Activated T-cell treated with anti-CD3 and anti-CD28 coated beads for 48 hours (primary cell): ENCODE measurements at regions not wholly inside any gene's neighbourhood (a gene's known extent, or its start where the extent isn't known, plus 50 kb on each side); places are given as distances from the start of the nearest gene placed in this dataset.
"Not testable (repeated sequence)": the region's sequence is repeated elsewhere in the genome, so short reads cannot be mapped to it uniquely, and the experiment has no call there.

Experiments used
- DNase-seq: peaks from one replicate; pipeline ENCODE4 v3.0.0-alpha.2; 2020; ENCODE audit warnings: low read depth

- no peak for DNase-seq
Measured at GRCh38 chr14:106201376-106201775, 675.0 kb downstream of the TMEM121 start.

- DNase-seq: no peak
Measured at GRCh38 chr14:106203438-106203837, 677.1 kb downstream of the TMEM121 start.

GRCh38 chr14:106204063-106204462 is 677.7 kb downstream of the TMEM121 start:
- DNase-seq: no peak

- no peak for DNase-seq
Measured at GRCh38 chr14:106207316-106207715, 680.9 kb downstream of the TMEM121 start.

GRCh38 chr14:106208794-106209193 is 682.4 kb downstream of the TMEM121 start:
- no peak for DNase-seq

GRCh38 chr14:106209755-106210154 is 683.4 kb downstream of the TMEM121 start:
- DNase-seq: no peak

- peak; percentile 21 for DNase-seq
Measured at GRCh38 chr14:106210650-106211049, 684.3 kb downstream of the TMEM121 start.

GRCh38 chr14:106211334-106211900 is 685.0 kb downstream of the TMEM121 start:
- no peak for DNase-seq

- DNase-seq: no peak
Measured at GRCh38 chr14:106215229-106215628, 688.8 kb downstream of the TMEM121 start.

GRCh38 chr14:106216679-106217078 is 690.3 kb downstream of the TMEM121 start:
- no peak for DNase-seq

GRCh38 chr14:106218174-106218573 is 691.8 kb downstream of the TMEM121 start:
- no peak for DNase-seq

- DNase-seq: no peak
Measured at GRCh38 chr14:106222311-106222710, 695.9 kb downstream of the TMEM121 start.

GRCh38 chr14:106222731-106223130 is 696.3 kb downstream of the TMEM121 start:
- DNase-seq: no peak

- no peak for DNase-seq
Measured at GRCh38 chr14:106227793-106228192, 701.4 kb downstream of the TMEM121 start.

- no peak for DNase-seq
Measured at GRCh38 chr14:106228541-106229158, 702.3 kb downstream of the TMEM121 start.

GRCh38 chr14:106230071-106230470 is 703.7 kb downstream of the TMEM121 start:
- no peak for DNase-seq

- not testable (repeated sequence) for DNase-seq
Measured at GRCh38 chr14:106233191-106233590, 706.8 kb downstream of the TMEM121 start.

GRCh38 chr14:106234525-106235254 is 708.3 kb downstream of the TMEM121 start:
- not testable (repeated sequence) for DNase-seq

- no peak for DNase-seq
Measured at GRCh38 chr14:106235356-106236159, 709.2 kb downstream of the TMEM121 start.

GRCh38 chr14:106248321-106249192 is 722.2 kb downstream of the TMEM121 start:
- DNase-seq: no peak

- DNase-seq: not testable (repeated sequence)
Measured at GRCh38 chr14:106253995-106254394, 727.6 kb downstream of the TMEM121 start.
